ENCODE measurements at regions not wholly inside any gene's neighbourhood (a gene's known extent, or its start where the extent isn't known, plus 50 kb on each side); places are given as distances from the start of the nearest gene placed in this dataset.

GRCh38 chr1:4408380-4408779 lies 246.0 kb upstream of the AJAP1 start:
- no peak for TF ChIP-seq ZNF274 (IDR thresholded peaks at IDR 0.05; ENCODE audit: low read depth, low read length)
- no peak for TF ChIP-seq YY1 (IDR thresholded peaks at IDR 0.05; ENCODE audit: insufficient read depth, insufficient read length)

Measured in NT2/D1 (cell line).